Stimulated activated naive CD8-positive, alpha-beta T cell treated with anti-CD3 and anti-CD28 coated beads, Interleukin-15, amount 100 ng/mL, for 72 hours (primary cell): ENCODE measurements at regions not wholly inside any gene's neighbourhood (a gene's known extent, or its start where the extent isn't known, plus 50 kb on each side); places are given as distances from the start of the nearest gene placed in this dataset.

Experiments
- ATAC-seq: fragments of 150-1000 bp; cut with Tn5 transposase; 2 replicates; pipeline ENCODE4 v1.10.0; 2021; ENCODE audit warnings: mild to moderate bottlenecking, moderate library complexity
- DNase-seq, 2 donors: peaks; one replicate each; pipeline ENCODE4 v3.0.0; 2021 to 2022
- H3K27ac Mint-ChIP-seq, 2 donors: one replicate each; pipeline ENCODE4 v1.8.0; 2022; ENCODE audit warnings: mild to moderate bottlenecking in 2 of 2, mixed read lengths in 2 of 2, moderate library complexity in 2 of 2
- H3K27me3 Mint-ChIP-seq: one replicate; pipeline ENCODE4 v1.8.0; 2022; ENCODE audit warnings: mixed read lengths
- H3K4me1 Mint-ChIP-seq: one replicate; pipeline ENCODE4 v1.8.0; 2022; ENCODE audit warnings: mild to moderate bottlenecking, mixed read lengths
- H3K4me3 Mint-ChIP-seq, 2 donors: one replicate each; pipeline ENCODE4 v1.8.0; 2022; ENCODE audit warnings: mild to moderate bottlenecking in 2 of 2, mixed read lengths in 2 of 2, moderate library complexity in 1 of 2
- H3K9me3 Mint-ChIP-seq, 2 donors: one replicate each; pipeline ENCODE4 v1.8.0; 2022; ENCODE audit warnings: mixed read lengths in 2 of 2

DNA sequence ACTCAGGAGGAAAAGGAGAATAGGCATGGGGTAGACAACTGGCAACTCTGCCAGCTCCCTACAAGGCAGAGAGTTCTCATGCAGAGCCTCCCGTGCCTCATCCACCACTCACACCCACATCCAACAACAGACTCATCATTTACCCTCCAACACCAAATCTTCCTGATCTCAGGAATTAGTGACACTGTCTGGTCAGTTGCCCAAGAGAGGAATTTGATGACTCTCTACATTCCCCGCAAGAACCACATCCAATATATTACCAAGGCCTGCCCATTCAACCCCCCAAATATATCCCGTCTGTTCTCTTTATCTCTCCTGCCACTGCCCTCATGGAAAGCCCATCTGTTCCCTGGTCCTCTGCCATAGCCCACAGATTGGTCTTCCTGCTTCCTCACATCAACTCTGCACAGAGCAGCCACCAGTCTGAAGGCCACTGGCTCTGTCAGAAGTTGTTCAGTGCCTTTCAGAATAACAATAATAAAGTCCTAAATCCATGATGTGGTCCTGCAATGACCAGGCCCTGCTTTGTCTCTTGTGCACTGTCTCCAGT, 57.5 kb upstream of the CD82 start:
- no peak for ATAC-seq
- no peaks in the 10 kb centered on the region for H3K4me1 Mint-ChIP-seq
- H3K4me3 Mint-ChIP-seq: no peak overlapping the region
- H3K27ac Mint-ChIP-seq: no peak overlapping the region
- H3K9me3 Mint-ChIP-seq: peaks cover 5 to 7% of the 10 kb centered on the region in 2 donors
- H3K27me3 Mint-ChIP-seq: peaks cover 25% of the 10 kb centered on the region
- DNase-seq: no peak

DNA sequence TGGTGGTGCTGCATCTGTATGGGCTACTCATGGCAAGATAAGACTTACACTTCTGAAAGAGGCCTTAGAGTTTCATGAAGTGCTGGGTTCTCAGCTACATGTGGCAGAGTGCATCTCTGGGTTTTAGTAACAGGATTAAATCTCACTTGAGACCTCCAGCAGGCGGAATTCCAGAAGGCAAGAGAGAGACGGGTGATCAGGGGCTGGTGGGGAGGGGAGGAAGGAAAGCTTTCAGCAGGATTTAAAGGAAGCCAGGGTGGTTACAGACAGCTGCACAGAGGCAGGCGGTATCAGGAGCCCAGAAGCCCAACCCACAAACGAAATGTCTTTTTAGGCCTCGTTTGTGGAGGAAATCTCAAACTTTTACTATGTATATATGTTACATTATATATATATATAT, 56.2 kb upstream of the CD82 start:
- Mint-ChIP-seq H3K27me3 (peaks cover 30% of the 10 kb centered on the region), H3K4me3 (no peak overlapping the region), H3K27ac (no peak overlapping the region), H3K4me1 (no peaks in the 10 kb centered on the region), H3K9me3 (peaks cover 5 to 7% of the 10 kb centered on the region in 2 donors)
- ATAC-seq (no peak), DNase-seq (no peak)

DNA sequence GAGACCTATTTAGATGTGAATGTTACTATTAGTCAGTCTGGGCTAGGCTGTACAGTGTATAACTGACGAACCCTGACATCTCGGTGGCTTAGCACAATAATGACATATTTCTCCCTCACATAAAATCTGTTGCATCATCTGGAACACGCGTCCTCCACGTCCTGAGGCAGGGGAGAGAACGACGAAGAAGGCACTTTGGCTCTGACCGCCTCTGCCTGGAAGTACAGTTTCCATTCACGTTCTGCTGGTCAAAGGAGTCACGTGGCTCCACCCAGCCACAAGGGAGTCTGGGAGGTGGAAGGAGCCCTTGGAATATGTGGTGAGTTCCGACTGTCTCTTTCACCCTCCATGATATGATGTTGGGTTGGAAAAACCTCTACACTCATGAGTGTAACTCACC, 55.1 kb upstream of the CD82 start:
- ATAC-seq (no peak), DNase-seq (no peak)
- Mint-ChIP-seq H3K4me3 (no peak overlapping the region), H3K4me1 (no peaks in the 10 kb centered on the region), H3K27me3 (peaks cover 30% of the 10 kb centered on the region), H3K9me3 (peaks cover 5 to 7% of the 10 kb centered on the region in 2 donors), H3K27ac (no peak overlapping the region)

DNA sequence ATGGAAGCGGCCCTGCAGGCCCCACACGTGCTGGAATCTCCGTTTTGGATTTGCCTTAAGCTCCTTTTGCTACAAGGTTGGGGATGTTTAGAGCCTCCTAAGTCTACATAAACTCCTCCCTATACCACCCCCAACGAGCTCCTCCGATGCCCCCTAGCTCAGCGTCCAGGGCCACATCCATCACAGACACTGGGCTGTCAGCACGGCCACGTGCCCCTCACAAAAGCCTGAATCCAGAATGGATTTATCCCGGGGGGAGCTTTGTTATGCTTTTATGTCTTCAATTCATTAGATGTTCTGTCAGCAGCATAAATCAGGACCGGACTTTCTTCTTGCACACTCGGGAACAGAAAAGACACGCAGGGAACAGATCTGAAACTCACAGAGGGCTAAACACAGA, 52.6 kb upstream of the CD82 start:
- ATAC-seq (no peak), DNase-seq (no peak)
- Mint-ChIP-seq H3K9me3 (no peaks in the 10 kb centered on the region), H3K27me3 (peaks cover 33% of the 10 kb centered on the region), H3K4me3 (no peak overlapping the region), H3K4me1 (no peaks in the 10 kb centered on the region), H3K27ac (no peak overlapping the region)

DNA sequence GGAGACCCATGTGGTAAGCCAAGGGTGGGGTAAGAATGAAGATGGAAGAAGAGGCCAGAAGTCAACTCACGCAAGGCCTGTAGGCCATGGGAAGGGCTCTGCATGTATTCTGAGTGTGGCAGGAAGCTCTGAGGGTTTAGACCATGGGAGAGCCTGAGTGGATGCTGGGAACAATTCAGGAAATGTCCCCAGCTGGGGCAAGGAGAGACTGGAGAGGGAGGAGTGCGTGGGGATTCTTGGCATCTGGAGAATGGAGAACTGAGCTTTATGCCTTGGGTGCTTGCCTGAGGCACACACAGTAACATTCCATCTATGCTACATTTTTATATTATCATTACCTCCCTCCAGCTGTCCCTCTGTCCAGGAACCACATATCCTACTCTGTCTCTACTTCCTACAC, 50.4 kb upstream of the CD82 start:
- H3K4me1 Mint-ChIP-seq: no peaks in the 10 kb centered on the region
- no peak overlapping the region for H3K27ac Mint-ChIP-seq
- peaks cover 48% of the 10 kb centered on the region for H3K27me3 Mint-ChIP-seq

More for the DNA sequence above, 50.4 kb upstream of the CD82 start:
- Mint-ChIP-seq H3K4me3 (no peak overlapping the region), H3K9me3 (no peaks in the 10 kb centered on the region)
- DNase-seq (no peak), ATAC-seq (no peak)
